HG03571 (cell line): ENCODE measurements at regions not wholly inside any gene's neighbourhood (a gene's known extent, or its start where the extent isn't known, plus 50 kb on each side); places are given as distances from the start of the nearest gene placed in this dataset.

ENCODE experiments used
- ATAC-seq: cut with Tn5 transposase; IDR thresholded peaks from one replicate; pipeline ENCODE4 v1.9.1; 2021; ENCODE audit not compliant: unreplicated experiment

DNA sequence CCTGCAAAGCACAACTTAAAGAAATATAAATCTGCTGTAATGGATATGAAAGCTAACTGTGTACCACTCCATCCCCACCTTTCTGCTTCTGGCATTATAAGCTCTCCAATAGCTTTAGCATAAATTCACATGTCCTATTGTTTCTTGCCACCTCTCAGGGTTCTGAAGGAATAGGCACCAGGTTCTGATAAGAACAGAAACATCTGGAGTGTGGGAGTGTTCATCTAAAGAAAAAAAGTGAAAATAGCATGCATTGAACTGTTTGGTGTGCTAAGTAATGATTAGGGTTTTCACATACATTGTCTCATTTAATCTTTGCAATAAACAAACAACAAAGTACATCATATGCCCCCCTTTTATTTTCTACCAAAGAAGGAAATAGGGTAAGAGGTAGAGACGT, 72.3 kb downstream of the FAM76B start:
- no peak for ATAC-seq

DNA sequence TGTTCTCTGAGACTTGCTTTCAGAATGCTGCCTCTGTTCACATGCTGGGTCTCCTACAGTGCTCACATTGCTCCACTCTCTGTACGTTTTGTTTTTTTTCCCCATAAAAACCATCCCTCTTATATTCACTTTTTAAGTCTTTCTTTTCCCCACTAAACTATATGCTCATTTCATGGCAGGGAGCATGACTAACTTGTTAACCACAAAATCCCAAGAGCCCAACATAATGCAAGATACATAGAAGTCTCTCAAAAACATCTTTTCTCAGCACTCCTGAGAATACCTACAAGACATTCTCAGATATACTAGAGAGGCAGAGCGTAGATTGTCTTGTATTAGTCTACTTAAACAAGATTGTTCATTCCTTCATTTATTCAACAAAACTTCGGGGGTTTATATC, 73.3 kb downstream of the FAM76B start:
- ATAC-seq, result peak; percentile 1

DNA sequence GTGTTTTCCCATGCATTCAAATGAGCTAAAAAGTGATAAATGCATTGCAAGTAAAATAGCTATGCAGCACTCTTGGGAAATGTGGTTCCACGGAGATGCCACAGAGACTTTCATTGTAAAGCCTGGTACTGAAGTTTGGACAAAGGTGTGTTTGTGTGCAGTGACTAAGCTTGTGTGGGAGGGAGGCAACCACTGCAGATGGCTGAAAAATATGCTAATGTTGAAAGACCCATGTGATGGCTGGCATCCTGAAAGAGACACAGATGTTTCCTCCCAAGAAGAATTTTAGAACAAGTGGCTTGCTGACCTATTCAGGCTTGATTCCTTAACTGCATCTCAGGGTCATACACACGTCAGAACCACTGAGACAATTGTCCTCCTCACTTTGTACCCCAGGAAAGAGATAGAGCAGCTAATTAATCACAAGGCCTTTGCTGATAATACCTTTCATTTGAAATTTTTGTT, 73.8 kb downstream of the FAM76B start:
- ATAC-seq, result peak; percentile 70

DNA sequence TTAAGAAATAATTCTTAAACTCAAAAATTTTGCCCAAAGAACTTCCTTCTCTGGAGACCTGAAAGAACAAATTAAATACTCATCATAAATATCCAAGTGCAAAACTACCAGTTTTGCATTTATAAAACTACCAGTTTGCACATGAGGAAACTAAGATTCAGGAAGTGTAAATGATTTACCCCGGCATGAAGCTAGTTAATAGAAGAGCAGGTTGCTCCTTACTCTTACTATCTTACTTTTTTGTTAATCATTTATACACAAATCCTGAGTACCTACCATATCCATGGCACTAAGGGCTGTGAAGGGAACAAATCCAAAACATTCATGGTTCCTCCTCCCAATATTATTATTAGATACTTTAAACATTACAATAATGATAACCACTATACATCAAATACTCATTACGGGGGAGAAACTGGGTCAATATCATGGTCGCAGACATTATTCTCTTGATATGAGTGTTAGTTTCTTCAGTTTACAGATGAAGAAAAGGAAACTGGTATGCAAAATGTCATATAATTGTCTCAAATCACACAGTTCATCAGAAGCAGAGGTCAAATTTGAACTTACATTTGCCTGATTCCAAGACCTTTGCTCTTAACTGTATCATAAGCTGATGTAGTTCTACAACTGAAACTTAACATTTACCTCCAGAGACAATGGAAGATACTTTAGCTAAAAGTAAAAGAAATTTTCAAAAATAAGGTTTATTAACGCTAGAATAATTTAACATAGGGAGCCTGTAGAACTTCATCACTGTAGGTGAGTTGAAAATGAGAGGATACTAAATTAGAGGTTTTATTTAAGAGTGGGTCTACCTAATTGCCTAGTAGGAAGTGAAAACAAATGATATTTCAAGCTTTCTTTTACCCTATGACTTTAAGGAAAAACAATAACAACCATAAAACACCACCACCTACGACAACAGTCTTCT, 74.5 kb downstream of the FAM76B start:
- ATAC-seq, result peak; percentile 35

DNA sequence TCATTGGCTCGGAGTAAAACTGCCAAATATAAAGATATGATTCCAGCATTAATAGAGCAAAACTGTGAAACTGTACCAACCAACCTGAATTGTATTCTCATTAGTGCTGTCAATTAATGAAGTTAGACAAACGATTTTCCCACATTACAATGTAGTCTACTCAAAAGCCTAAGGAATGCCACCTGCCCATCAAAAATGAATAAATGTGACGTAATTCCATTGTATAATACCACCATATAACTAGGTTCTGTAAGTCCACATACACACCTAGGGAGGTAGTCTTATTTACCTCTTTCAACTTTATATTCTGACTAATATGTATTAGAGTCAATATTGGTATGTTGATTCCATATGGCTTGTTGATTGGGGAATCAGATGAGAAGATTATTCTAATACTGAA, 76.2 kb downstream of the FAM76B start:
- ATAC-seq, result no peak

DNA sequence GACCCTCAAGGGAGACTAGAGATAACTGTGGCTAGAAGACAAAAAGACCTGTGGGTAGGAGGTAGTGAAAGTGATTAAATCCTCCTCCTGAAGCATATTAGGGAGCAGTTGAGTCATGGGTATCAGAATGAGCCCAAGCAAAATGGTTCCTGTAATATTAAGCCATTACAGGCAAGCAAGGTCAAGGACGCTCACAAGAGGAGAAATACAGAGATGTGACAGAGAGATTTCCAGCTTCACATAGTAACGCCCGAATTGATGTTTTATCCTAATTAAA, 77.7 kb downstream of the FAM76B start:
- no peak for ATAC-seq

DNA sequence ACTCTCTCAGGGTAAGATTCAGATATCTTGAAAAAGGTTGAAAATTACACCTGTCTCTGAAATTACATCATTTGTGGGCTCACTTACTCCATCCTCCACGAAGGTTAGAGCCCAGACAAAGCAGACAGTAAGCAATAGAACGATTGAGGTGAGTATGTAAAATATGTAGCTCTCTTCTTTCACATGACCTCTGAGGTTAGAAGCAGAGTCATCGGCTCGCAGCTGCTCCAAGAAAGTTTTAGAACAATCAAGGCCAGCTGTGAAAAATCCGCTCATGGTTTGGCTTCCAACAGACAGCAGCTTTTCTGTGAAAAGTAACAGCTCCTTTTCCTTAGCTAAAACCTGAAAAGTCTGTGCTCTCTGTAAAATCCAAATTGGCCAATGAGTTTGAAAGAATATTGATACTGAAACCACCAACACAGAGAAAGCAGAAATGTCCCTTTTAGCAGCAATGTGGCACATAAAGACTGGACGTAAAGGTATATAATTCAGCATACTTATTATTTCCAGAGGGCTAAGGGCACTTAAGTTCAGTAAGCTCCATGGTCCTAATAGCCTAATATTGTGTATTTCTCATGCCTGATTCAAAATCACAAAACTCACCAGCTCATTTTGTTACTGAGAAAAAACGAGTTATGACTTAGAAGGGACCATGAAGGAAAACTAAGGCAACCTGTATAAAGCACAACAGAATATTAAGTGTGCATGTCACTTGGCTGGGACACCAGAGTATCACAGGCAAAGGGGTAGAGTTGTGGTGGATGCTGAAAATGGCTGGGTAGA, 78.2 kb downstream of the FAM76B start:
- no peak for ATAC-seq

DNA sequence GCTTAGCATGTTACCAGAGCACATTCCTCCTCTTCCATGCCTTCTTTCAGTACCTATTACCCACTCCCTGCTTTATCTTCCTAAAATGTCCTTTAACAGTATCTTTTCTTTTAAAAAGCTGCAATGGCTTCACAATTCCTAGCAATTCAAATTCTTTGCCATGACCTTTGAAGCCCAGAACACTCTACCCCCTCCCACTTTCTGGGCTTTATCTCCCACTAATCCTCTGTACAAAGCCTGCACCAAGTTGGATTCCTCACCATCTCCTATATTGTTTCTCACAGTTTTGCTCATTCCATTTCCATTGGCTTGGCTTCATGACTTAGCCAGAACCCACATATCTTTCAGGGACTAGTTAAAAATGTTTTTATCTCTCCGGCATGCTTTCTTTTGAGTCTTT, 80.9 kb downstream of the FAM76B start:
- no peak for ATAC-seq

DNA sequence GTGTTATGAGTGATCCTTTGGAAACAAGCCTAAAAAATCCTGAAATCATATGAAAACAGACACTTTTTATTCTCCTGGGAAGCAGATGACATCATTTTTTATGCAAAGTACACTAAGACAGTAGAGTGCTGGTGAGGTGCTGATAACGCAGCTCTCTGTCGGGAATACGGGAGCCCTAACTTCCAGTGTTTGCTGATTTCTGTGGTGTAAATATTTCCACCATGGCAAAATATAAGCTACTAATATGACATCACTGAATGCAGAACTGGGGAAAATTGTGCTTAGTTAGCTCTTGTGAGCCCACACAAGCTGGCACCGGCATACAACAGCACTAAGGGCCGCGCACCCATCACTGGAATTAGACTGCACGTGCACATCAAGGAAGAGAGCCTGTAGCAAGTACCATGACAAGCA, 82.6 kb downstream of the FAM76B start:
- ATAC-seq, result no peak

DNA sequence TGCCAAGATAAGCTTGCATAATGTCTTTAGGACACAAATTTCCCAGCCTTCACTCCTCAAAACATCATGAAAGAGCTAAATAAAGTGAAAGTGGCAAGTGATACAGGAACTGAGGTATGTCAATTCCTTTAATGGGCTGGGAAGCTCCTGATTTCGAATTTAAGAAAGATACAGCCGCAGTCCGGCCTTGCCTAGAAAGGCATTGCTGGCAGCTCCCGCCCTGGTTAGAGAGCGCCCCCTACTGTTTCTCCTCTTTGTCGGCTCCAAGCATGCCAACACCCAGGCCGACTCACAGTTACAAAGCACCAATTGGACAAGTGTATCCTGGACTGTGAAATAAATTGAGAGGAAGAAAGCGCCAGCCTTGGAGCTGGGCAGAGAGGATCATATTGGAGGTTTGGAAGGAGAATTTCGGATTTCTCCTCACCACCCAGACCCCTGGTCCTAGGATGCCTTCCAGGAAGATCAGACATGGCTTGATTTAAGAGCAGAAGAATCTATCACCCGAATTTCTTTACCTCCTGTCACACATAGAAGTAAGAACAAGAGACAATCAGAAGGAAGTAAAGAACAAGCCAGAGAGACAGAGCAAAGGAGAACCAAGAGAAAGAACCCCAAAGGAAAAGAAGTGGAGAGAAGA, 84.0 kb downstream of the FAM76B start:
- peak; percentile 83 for ATAC-seq

DNA sequence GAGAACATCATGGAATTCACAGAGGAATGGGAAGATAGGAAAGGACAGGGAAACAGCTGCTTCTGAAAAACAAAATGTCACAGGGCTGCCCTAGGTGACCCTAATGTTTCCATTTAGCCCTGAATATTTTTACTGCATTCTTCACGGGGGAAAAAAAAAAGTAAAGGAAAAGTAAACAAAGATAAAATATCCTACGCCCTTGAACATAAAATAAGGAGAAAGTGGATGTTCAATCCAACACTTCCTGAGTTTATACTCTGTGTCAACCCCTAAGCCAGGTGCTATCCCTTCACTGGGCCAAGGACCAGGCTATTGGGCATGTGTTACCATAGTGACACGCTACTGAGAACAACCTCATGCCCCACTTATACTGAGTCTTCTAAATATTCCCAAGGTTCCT, 84.7 kb downstream of the FAM76B start:
- no peak for ATAC-seq

DNA sequence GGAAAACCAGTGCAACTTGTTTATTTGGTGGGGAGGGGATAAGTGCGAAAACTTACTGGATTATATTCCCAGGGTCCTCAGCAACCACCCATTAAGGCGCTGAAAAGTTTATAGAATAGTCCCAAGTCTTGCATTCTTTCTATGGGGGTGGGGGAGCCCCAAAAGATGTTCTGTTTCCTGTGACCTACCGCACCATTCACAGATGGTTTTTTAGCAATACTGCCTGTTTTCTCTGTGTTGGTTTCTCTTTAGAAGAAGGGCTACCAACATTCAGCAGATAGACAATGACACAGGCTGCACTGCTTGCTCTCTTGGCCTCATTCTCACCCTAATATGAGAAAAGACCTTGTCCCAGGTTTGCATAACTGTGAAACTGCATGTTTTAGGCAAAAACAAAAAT, 86.5 kb downstream of the FAM76B start:
- no peak for ATAC-seq

DNA sequence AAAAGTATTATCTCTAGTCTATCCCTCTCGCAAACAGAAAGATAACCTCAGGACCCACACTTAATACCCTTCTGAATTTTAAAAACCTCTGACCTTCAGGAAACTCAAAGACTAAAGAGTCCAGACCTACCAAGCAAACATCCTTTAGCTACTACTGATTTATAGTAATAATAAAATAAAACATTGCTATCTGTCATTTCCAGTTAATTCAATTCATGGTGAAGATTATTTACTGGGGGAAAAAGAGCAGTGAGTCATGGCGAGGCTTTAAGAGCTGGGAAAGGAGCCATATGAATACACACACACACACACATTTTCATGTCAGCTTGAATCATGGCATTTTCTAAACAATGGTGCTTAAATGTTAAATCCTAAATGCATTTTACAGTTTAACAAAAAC, 87.1 kb downstream of the FAM76B start:
- ATAC-seq, result no peak

DNA sequence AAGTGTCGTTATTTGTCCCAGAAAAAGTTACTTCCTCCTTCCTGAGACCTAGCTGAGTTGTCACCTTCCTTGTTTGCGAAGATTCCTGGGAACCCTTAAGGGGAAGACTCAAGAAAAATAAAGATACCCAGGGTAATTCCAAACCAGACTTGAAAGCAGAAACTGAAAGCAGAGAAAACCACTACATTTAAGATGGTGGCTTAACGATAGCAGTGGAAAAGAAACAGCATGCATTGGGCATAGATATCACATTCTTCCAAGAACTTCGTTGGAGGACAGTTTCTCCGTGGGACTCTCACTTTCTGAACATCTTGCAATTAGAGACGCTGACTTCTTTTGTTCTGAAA, 89.1 kb downstream of the FAM76B start:
- ATAC-seq, result peak; percentile 32

DNA sequence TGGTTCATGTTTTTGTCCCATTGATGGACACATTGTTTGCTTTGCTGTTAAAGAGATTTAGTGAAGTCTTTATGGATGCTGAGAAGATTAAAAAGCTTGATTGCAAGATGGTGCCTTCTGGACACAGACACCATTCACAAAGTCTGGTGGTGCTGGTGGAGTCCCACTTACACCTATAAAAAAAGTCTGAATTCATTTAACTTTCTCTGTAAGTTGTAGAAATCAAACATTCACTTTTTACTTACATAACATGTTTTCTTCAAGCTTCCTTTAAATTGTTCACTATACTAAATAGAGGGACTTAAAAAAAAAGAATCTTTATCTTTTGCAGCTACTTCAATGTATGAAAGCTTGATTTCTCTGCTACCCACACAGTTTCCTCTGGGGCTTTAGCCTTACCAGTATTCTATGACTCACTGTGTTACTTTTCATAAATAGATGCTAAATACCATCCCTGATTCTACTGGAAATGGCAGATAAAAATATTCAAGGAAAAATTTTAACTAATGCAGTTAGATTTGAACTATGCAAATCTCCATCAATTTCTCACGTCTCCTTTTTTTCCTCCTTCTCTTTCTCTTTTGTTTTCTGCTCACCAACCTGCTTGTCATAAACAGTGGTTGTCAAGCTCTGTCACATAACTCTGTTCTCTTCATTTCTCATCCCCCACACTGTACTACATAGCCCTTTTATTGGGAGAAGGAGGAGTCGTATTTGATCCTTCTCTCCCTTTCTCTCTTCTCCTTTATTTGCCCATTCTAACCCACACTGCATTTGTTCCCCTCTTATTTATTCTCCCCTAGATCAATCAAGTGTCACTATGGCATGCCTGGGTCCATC, 89.7 kb downstream of the FAM76B start:
- peak; percentile 30 for ATAC-seq

DNA sequence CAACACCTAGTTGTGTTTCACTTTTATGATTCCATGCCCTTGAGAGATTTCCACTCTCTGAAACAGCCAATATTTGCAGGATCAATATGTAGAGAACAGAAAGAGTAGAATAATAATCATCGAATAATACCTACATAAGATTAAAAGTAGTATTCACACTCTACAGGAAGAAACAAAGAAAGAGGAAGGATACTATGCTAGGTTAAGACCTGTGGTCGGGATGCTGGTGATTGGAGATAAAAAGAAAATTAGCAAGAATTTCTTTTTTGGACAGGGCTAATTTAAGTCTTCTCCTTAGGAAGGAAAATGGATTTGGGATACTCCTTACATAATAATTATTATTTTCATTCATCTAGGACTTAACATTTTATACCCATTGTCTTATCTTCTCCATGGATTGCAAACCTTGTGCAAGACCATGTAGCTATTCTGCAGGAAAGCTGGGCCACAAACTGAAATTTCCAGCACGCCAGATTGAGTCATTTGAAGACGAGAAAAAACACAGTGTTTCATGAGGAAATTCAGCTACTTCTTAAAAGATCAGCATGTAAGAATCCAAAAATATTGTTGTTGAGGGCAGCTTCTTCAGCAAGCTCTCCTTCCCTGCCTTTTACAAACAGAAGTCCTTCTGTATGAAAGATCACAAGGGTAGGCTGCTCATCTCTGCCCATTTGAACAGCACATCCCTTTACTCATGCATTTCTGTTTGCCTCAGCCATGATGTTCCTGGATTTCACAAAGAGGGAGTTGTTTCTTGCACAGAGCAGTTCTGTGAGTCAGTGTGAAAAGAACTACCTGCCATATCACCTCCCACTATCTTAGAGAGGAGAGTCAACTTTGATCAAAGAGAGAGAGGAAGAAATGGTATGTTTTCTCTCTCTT, 90.7 kb downstream of the FAM76B start:
- no peak for ATAC-seq

DNA sequence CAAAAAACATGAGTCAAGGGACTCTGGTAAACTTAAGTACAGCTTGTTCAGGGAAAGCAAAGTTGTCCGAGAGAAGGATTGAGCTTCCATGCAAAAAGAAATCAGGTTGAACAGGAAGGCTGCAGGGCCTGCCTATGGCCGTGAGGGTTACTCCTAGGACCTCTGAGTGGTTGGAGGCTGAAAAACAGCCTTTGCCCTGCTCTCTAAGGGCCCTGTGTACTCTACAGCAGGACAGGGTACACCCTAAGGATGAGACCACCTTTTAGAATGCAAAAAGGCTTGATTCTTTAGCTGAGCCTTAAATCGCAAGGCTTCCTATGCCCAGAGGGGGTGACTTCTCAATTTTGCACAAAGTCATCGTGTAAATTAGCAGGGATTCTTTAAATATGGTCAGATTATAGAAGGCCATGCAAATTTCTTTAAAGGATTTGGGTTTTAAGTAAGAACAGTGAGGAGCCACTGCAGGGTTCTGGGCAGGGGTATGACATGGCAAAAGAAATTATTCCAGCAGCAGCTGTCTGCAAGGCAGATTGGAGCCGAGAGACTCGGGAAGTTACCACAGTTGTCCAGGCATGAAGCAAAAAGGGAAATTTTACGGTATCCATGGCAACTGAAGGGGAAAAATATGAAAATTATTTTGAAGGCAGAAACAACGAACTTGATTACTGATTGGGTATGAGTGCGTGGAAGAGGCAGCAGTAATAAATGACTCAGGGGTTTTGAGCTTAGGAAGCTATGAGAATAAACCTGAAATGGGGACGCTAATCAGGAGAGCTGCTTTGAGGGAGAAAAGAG, 91.8 kb downstream of the FAM76B start:
- no peak for ATAC-seq

DNA sequence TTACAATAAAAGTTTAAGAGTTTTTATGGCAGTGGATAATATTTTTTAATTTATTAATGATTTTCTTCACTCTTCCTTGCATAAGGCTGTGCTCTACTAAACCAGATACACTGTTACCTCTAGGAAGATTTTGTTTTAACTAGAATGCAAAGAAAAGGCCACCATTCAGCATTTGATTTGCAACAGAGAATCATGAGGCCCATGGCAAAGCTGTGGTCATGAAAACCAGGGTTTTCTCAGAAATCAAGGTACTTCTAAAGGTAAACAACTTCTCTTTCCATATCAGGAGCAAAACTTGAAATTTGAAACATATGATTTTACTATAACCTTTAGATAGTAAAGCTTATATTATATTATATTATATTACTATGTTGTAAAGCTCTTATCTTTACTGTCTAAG, 94.4 kb downstream of the FAM76B start:
- ATAC-seq, result no peak

DNA sequence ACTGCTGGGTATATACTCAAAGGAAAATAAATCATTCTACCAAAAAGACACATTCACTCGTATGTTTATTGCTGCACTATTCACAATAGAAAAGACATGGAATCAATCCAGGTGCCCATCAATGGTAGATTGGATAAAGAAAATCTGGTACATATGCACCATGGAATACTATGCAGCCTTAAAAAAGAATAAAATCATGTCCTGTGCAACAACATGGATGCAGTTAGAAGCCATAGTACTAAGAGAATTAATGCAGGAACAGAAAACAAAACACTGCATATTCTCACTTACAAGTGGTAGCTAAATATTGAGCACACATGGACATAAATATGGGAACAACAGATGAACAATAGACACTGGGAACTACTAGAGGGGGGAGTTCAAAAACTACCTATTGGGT, 96.3 kb downstream of the FAM76B start:
- no peak for ATAC-seq
